T-cell (primary cell): ENCODE measurements at regions not wholly inside any gene's neighbourhood (a gene's known extent, or its start where the extent isn't known, plus 50 kb on each side); places are given as distances from the start of the nearest gene placed in this dataset.

Experiments used
- ATAC-seq, 4 experiments: fragments of 200-7000 bp in 3 of 4; fragments of 150-1000 bp in 1 of 4; cut with Tn5 transposase; replicated peaks in 1 of 4; 1 replicate in 3 of 4; 2 replicates in 1 of 4; pipeline ENCODE4 v1.10.0; 2021; ENCODE audit warnings: moderate library complexity in 3 of 4, mild to moderate bottlenecking in 2 of 4, moderate number of reproducible peaks in 1 of 4
- CTCF ChIA-PET, 2 donors: fragments of 300-600 bp; sonication (Branson Sonifier 250); formaldehyde crosslinking; loops; one replicate each; lab custom pipeline; 2022; ENCODE audit warnings: antibody characterized with exemption in 2 of 2; lab: Charles Lee
- POLR2A ChIA-PET, 2 donors: fragments of 300-600 bp; sonication (Branson Sonifier 250); formaldehyde crosslinking; loops; one replicate each; lab custom pipeline; 2022; ENCODE audit warnings: antibody characterized with exemption in 2 of 2; lab: Charles Lee
- DNase-seq, 35 experiments: peaks; one replicate each; pipeline versions ENCODE4 v3.0.0 to v3.0.0-alpha.2; 2013 to 2023
- H3K27ac ChIP-seq: one replicate; pipeline ENCODE4 v1.5.1; 2013; ENCODE audit warnings: low read length
- H3K27me3 ChIP-seq, 2 experiments: replicated peaks in 1 of 2; 1 replicate in 1 of 2; 2 replicates in 1 of 2; pipeline versions ENCODE4 v1.6.1 to v1.7.0; 2013; ENCODE audit warnings: low read length in 1 of 2, mixed read lengths in 1 of 2; ENCODE audit not compliant: control insufficient read depth in 2 of 2, insufficient read depth in 2 of 2; ENCODE audit errors: extremely low read depth in 1 of 2
- H3K36me3 ChIP-seq, 2 donors: 1 replicate in 1 of 2; 2 replicates in 1 of 2; pipeline versions ENCODE4 v1.6.1 to v1.7.0; 2013; ENCODE audit warnings: low read length in 1 of 2; ENCODE audit not compliant: control insufficient read depth in 2 of 2, insufficient read depth in 1 of 2; ENCODE audit errors: extremely low read depth in 1 of 2
- H3K4me1 ChIP-seq, 2 experiments: 1 replicate in 1 of 2; 2 replicates in 1 of 2; pipeline versions ENCODE4 v1.6.1 to v1.7.0; 2013; ENCODE audit warnings: low read length in 2 of 2, mixed read lengths in 1 of 2; ENCODE audit not compliant: insufficient read depth in 2 of 2, control insufficient read depth in 1 of 2; ENCODE audit errors: extremely low read depth in 1 of 2
- H3K4me3 ChIP-seq, 2 donors: 1 replicate in 1 of 2; 2 replicates in 1 of 2; pipeline versions ENCODE4 v1.5.1 to v1.7.0; 2013; ENCODE audit warnings: mild to moderate bottlenecking in 2 of 2, low read length in 1 of 2, moderate library complexity in 1 of 2; ENCODE audit not compliant: control insufficient read depth in 1 of 2; ENCODE audit errors: extremely low read depth in 1 of 2
- H3K9me3 ChIP-seq: 2 replicates; pipeline ENCODE4 v1.7.0; 2013
- H3K27ac Mint-ChIP-seq, 2 donors: one replicate each; pipeline ENCODE4 v1.8.0; 2020 to 2021; ENCODE audit warnings: mild to moderate bottlenecking in 2 of 2, mixed read lengths in 2 of 2
- H3K27me3 Mint-ChIP-seq, 2 donors: one replicate each; pipeline ENCODE4 v1.8.0; 2021 to 2022; ENCODE audit warnings: mixed read lengths in 2 of 2
- H3K36me3 Mint-ChIP-seq: one replicate; pipeline ENCODE4 v1.8.0; 2021; ENCODE audit warnings: mixed read lengths
- H3K4me1 Mint-ChIP-seq, 3 donors: one replicate each; pipeline ENCODE4 v1.8.0; 2020 to 2022; ENCODE audit warnings: mixed read lengths in 3 of 3, mild to moderate bottlenecking in 1 of 3
- H3K4me3 Mint-ChIP-seq, 3 donors: one replicate each; pipeline ENCODE4 v1.8.0; 2020 to 2022; ENCODE audit warnings: mild to moderate bottlenecking in 3 of 3, mixed read lengths in 3 of 3, moderate library complexity in 3 of 3
- H3K9me3 Mint-ChIP-seq, 3 donors: one replicate each; pipeline ENCODE4 v1.8.0; 2020 to 2022; ENCODE audit warnings: mixed read lengths in 3 of 3
- WGBS: methylation state at CpG from one replicate; pipeline ENCODE4 v1.1.5; 2013; ENCODE audit warnings: missing lambda C conversion rate; ENCODE audit not compliant: insufficient coverage; 5-methylcytosine and 5-hydroxymethylcytosine counted together

GRCh38 chr16:7004266-7004665 is 328.4 kb upstream of the RBFOX1 start:
- Mint-ChIP-seq H3K27me3 (no peaks in the 10 kb centered on the region), H3K4me3 (no peak overlapping the region), H3K4me1 (peaks cover 0 to 4% (median 0%) of the 10 kb centered on the region in 3 donors), H3K36me3 (no peaks in the 10 kb centered on the region), H3K9me3 (peaks cover 17 to 30% (median 18%) of the 10 kb centered on the region in 3 donors), H3K27ac (no peak overlapping the region)
- ChIA-PET CTCF (no interaction called here), POLR2A (no interaction called here)
- Histone ChIP-seq H3K36me3 (no peaks in the 10 kb centered on the region), H3K9me3 (no peaks in the 10 kb centered on the region), H3K27ac (no peak overlapping the region), H3K27me3 (no peaks in the 10 kb centered on the region), H3K4me1 (no peaks in the 10 kb centered on the region), H3K4me3 (no peak overlapping the region)
- no peak for DNase-seq
- ATAC-seq: no peak
- WGBS: 60% methylated on average over 1 of the region's 4 CpGs

- WGBS: no CpG with 5 or more reads among the region's 4 CpGs
- Histone ChIP-seq H3K36me3 (no peaks in the 10 kb centered on the region), H3K4me1 (no peaks in the 10 kb centered on the region), H3K27ac (no peak overlapping the region), H3K27me3 (no peaks in the 10 kb centered on the region), H3K9me3 (no peaks in the 10 kb centered on the region), H3K4me3 (no peak overlapping the region)
- ChIA-PET CTCF (no interaction called here), POLR2A (no interaction called here)
- no peak overlapping the region for H3K4me3 Mint-ChIP-seq
- H3K27me3 Mint-ChIP-seq: no peaks in the 10 kb centered on the region
- DNase-seq (no peak), ATAC-seq (no peak)
- H3K36me3 Mint-ChIP-seq: no peaks in the 10 kb centered on the region
- H3K9me3 Mint-ChIP-seq: peaks cover 6 to 20% (median 19%) of the 10 kb centered on the region in 3 donors
- H3K4me1 Mint-ChIP-seq: no peaks in the 10 kb centered on the region
- H3K27ac Mint-ChIP-seq: no peak overlapping the region
These were observed 339.1 kb upstream of the RBFOX1 start for GRCh38 chr16:6993544-6993943.

GRCh38 chr16:6988846-6989245 is 343.8 kb upstream of the RBFOX1 start:
- no peak overlapping the region for H3K4me3 ChIP-seq
- CTCF ChIA-PET: no interaction called here
- WGBS: 87% methylated on average over 4 of the region's 10 CpGs
- Mint-ChIP-seq H3K27me3 (no peaks in the 10 kb centered on the region), H3K27ac (no peak overlapping the region), H3K4me1 (no peaks in the 10 kb centered on the region), H3K4me3 (no peak overlapping the region), H3K36me3 (no peaks in the 10 kb centered on the region), H3K9me3 (peaks cover 4 to 11% (median 10%) of the 10 kb centered on the region in 3 donors)
- H3K27ac ChIP-seq: no peak overlapping the region
- POLR2A ChIA-PET: no interaction called here
- H3K4me1 ChIP-seq: no peaks in the 10 kb centered on the region
- no peaks in the 10 kb centered on the region for H3K36me3 ChIP-seq
- H3K9me3 ChIP-seq: no peaks in the 10 kb centered on the region
- DNase-seq: no peak
- no peak for ATAC-seq
- no peaks in the 10 kb centered on the region for H3K27me3 ChIP-seq

- ChIA-PET CTCF (no interaction called here), POLR2A (no interaction called here)
- DNase-seq (no peak), ATAC-seq (no peak)
- Mint-ChIP-seq H3K36me3 (no peaks in the 10 kb centered on the region), H3K27ac (no peak overlapping the region), H3K27me3 (no peaks in the 10 kb centered on the region), H3K4me1 (no peaks in the 10 kb centered on the region), H3K4me3 (no peak overlapping the region), H3K9me3 (peaks cover 4 to 8% (median 7%) of the 10 kb centered on the region in 3 donors)
- no peaks in the 10 kb centered on the region for H3K9me3 ChIP-seq
- H3K27ac ChIP-seq: no peak overlapping the region
- no peak overlapping the region for H3K4me3 ChIP-seq
- 92% methylated on average over 4 of the region's 8 CpGs for WGBS
- H3K36me3 ChIP-seq: no peaks in the 10 kb centered on the region
- H3K4me1 ChIP-seq: no peaks in the 10 kb centered on the region
- H3K27me3 ChIP-seq: no peaks in the 10 kb centered on the region
These were observed 354.7 kb upstream of the RBFOX1 start for GRCh38 chr16:6977916-6978315.

GRCh38 chr16:6977291-6977690 is 355.4 kb upstream of the RBFOX1 start:
- Mint-ChIP-seq H3K36me3 (no peaks in the 10 kb centered on the region), H3K9me3 (peaks cover 7 to 11% (median 10%) of the 10 kb centered on the region in 3 donors), H3K27ac (no peak overlapping the region), H3K27me3 (no peaks in the 10 kb centered on the region), H3K4me3 (no peak overlapping the region), H3K4me1 (no peaks in the 10 kb centered on the region)
- Histone ChIP-seq H3K27me3 (no peaks in the 10 kb centered on the region), H3K4me3 (no peak overlapping the region), H3K9me3 (no peaks in the 10 kb centered on the region), H3K4me1 (no peaks in the 10 kb centered on the region), H3K36me3 (no peaks in the 10 kb centered on the region), H3K27ac (no peak overlapping the region)
- POLR2A ChIA-PET: no interaction called here
- 80% methylated on average over 7 of the region's 7 CpGs for WGBS
- no peak for DNase-seq
- ATAC-seq: no peak
- CTCF ChIA-PET: no interaction called here

GRCh38 chr16:6976716-6977115 is 355.9 kb upstream of the RBFOX1 start:
- Histone ChIP-seq H3K27ac (no peak overlapping the region), H3K9me3 (no peaks in the 10 kb centered on the region), H3K27me3 (no peaks in the 10 kb centered on the region), H3K4me1 (no peaks in the 10 kb centered on the region), H3K36me3 (no peaks in the 10 kb centered on the region), H3K4me3 (no peak overlapping the region)
- ChIA-PET POLR2A (no interaction called here), CTCF (no interaction called here)
- Mint-ChIP-seq H3K27me3 (no peaks in the 10 kb centered on the region), H3K36me3 (no peaks in the 10 kb centered on the region), H3K4me3 (no peak overlapping the region), H3K27ac (no peak overlapping the region), H3K9me3 (peaks cover 10 to 13% (median 10%) of the 10 kb centered on the region in 3 donors), H3K4me1 (no peaks in the 10 kb centered on the region)
- no CpG with 5 or more reads among the region's 1 CpG for whole genome bisulfite sequencing
- DNase-seq (no peak), ATAC-seq (no peak)

GRCh38 chr16:6970171-6970857 is 362.3 kb upstream of the RBFOX1 start:
- Histone ChIP-seq H3K36me3 (no peaks in the 10 kb centered on the region), H3K27me3 (no peaks in the 10 kb centered on the region), H3K4me1 (no peaks in the 10 kb centered on the region), H3K4me3 (no peak overlapping the region), H3K27ac (no peak overlapping the region), H3K9me3 (no peaks in the 10 kb centered on the region)
- Mint-ChIP-seq H3K27ac (no peak overlapping the region), H3K36me3 (no peaks in the 10 kb centered on the region), H3K27me3 (no peaks in the 10 kb centered on the region), H3K9me3 (peaks cover 6 to 22% (median 20%) of the 10 kb centered on the region in 3 donors), H3K4me3 (no peak overlapping the region), H3K4me1 (no peaks in the 10 kb centered on the region)
- no peak for DNase-seq
- WGBS: no CpG with 5 or more reads among the region's 3 CpGs
- ChIA-PET POLR2A (no interaction called here), CTCF (no interaction called here)
- no peak for ATAC-seq
